ENCODE measurements at regions not wholly inside any gene's neighbourhood (a gene's known extent, or its start where the extent isn't known, plus 50 kb on each side); places are given as distances from the start of the nearest gene placed in this dataset.

DNA sequence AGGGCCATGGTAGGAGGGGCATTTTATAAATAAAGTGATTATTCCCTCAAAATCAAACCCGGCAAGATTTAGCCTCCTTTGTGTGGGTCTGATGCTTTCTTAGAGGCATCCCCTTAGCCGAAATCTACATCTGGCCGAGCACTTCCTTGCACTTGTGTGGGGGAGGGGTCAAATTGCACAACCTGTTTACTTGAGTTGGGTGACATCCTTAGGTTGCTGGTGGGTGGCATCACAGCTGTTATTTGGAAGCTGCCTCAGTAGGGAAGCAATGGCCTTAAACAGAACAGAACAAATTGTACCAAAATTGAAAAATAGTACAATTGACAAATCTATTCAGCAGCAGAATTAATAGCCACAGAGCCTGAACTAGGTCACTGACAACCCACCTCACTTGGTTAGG lies 546.1 kb downstream of the SNAPC1 start:
- no peaks in the 10 kb centered on the region for H3K9me1 ChIP-seq (ENCODE audit: control insufficient read depth, insufficient read depth, low read length)
- intact Hi-C loops (cut with micrococcal nuclease), result no loop called here
- no peak overlapping the region for H3K9ac ChIP-seq (ENCODE audit: insufficient read depth in 1 of 2, low read depth in 2 of 2, low read length in 2 of 2)
- no peaks in the 10 kb centered on the region for H3K27me3 ChIP-seq (ENCODE audit: control insufficient read depth in 2 of 2, insufficient read depth in 2 of 2, low read length in 2 of 2)
- in situ Hi-C loops (cut with MboI), result no loop called here
- BruUV-seq (replicated peaks), result no TSS peak
- FAIRE-seq (no peak), DNase-seq (ENCODE audit: extremely low read depth in 1 of 4, low spot score in 3 of 4) (no peak), ATAC-seq (no peak)
- H3K4me2 ChIP-seq (ENCODE audit: insufficient read depth, low read length), result no peak overlapping the region
- H3K27ac ChIP-seq (ENCODE audit: extremely low read depth, low read depth, low read length), result no peak overlapping the region
- H3K79me2 ChIP-seq (ENCODE audit: control insufficient read depth, insufficient read depth, low read length), result no peaks in the 10 kb centered on the region
- WGBS (ENCODE audit: insufficient coverage, low coverage, missing lambda C conversion rate), result 0% methylated on average over 1 of the region's 3 CpGs
- TF ChIP-seq RFX7 (CRISPR knock-in tag; IDR thresholded peaks at IDR 0.05), result no peak
- no peak for TF ChIP-seq YY1 (IDR thresholded peaks at IDR 0.05; ENCODE audit: borderline replicate concordance in 1 of 3, control insufficient read depth in 1 of 3, extremely low read depth in 1 of 3, insufficient read depth in 3 of 3, insufficient read length in 1 of 3, insufficient replicate concordance in 2 of 3, low read depth in 1 of 3, low read length in 2 of 3)
- TF ChIP-seq E2F3 (CRISPR knock-in tag; IDR thresholded peaks at IDR 0.05), result no peak
- TF ChIP-seq, protein P1, sequence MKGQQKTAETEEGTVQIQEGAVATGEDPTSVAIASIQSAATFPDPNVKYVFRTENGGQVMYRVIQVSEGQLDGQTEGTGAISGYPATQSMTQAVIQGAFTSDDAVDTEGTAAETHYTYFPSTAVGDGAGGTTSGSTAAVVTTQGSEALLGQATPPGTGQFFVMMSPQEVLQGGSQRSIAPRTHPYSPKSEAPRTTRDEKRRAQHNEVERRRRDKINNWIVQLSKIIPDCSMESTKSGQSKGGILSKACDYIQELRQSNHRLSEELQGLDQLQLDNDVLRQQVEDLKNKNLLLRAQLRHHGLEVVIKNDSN (CRISPR knock-in tag; IDR thresholded peaks at IDR 0.05), result no peak
- TF ChIP-seq PHB (CRISPR knock-in tag; IDR thresholded peaks at IDR 0.05), result no peak
- TF ChIP-seq, protein P2, sequence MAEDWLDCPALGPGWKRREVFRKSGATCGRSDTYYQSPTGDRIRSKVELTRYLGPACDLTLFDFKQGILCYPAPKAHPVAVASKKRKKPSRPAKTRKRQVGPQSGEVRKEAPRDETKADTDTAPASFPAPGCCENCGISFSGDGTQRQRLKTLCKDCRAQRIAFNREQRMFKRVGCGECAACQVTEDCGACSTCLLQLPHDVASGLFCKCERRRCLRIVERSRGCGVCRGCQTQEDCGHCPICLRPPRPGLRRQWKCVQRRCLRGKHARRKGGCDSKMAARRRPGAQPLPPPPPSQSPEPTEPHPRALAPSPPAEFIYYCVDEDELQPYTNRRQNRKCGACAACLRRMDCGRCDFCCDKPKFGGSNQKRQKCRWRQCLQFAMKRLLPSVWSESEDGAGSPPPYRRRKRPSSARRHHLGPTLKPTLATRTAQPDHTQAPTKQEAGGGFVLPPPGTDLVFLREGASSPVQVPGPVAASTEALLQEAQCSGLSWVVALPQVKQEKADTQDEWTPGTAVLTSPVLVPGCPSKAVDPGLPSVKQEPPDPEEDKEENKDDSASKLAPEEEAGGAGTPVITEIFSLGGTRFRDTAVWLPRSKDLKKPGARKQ (CRISPR knock-in tag; IDR thresholded peaks at IDR 0.05), result no peak
- TF ChIP-seq HMG20B (CRISPR knock-in tag; IDR thresholded peaks at IDR 0.05), result no peak
- TF ChIP-seq TCFL5 (CRISPR knock-in tag; conservative IDR thresholded peaks at IDR 0.05), result no peak
- TF ChIP-seq SLC30A9 (CRISPR knock-in tag; IDR thresholded peaks at IDR 0.05), result no peak
- no peak for TF ChIP-seq MED1 (CRISPR knock-in tag; IDR thresholded peaks at IDR 0.05; ENCODE audit: borderline replicate concordance)
- TF ChIP-seq NR3C1 (CRISPR knock-in tag; IDR thresholded peaks at IDR 0.05), result no peak
- TF ChIP-seq, protein P3, sequence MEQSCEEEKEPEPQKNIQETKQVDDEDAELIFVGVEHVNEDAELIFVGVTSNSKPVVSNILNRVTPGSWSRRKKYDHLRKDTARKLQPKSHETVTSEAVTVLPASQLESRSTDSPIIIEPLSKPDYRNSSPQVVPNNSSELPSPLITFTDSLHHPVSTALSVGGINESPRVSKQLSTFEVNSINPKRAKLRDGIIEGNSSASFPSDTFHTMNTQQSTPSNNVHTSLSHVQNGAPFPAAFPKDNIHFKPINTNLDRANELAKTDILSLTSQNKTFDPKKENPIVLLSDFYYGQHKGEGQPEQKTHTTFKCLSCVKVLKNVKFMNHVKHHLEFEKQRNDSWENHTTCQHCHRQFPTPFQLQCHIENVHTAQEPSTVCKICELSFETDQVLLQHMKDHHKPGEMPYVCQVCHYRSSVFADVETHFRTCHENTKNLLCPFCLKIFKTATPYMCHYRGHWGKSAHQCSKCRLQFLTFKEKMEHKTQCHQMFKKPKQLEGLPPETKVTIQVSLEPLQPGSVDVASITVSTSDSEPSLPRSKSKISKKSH (CRISPR knock-in tag; IDR thresholded peaks at IDR 0.05), result no peak
- CTCF ChIA-PET (ENCODE audit: low intra/inter-chr PET ratio), result no interaction called here
- H3K36me3 ChIP-seq (ENCODE audit: control insufficient read depth, insufficient read depth, low read length), result no peaks in the 10 kb centered on the region
- H3K9me3 ChIP-seq (replicated peaks; ENCODE audit: control insufficient read depth, insufficient read depth, low read depth, low read length), result no peaks in the 10 kb centered on the region
- H2AFZ ChIP-seq (ENCODE audit: low read depth, low read length), result no peak overlapping the region
- H3K4me1 ChIP-seq (replicated peaks in 1 of 2; ENCODE audit: control insufficient read depth in 2 of 2, insufficient read depth in 2 of 2, low read length in 2 of 2), result no peaks in the 10 kb centered on the region
- no peaks in the 10 kb centered on the region for H4K20me1 ChIP-seq (replicated peaks; ENCODE audit: control insufficient read depth, insufficient read depth, low read length)
- POLR2A ChIA-PET, result no interaction called here
- H3K4me3 ChIP-seq, result no peak overlapping the region
